HEK293T (cell line): ENCODE measurements at regions not wholly inside any gene's neighbourhood (a gene's known extent, or its start where the extent isn't known, plus 50 kb on each side); places are given as distances from the start of the nearest gene placed in this dataset.

Experiments used
- CTCF ChIA-PET: fragments of 350-600 bp; formaldehyde crosslinking; extraction: SDS; loops from one replicate; lab custom pipeline; 2021; ENCODE audit warnings: antibody characterized with exemption, inconsistent platforms; lab: Yijun Ruan, JAX
- POLR2A ChIA-PET: fragments of 350-600 bp; formaldehyde crosslinking; extraction: SDS; loops from one replicate; lab custom pipeline; 2020; ENCODE audit warnings: antibody characterized with exemption, inconsistent platforms; lab: Yijun Ruan, JAX
- DNase-seq: peaks from one replicate; pipeline ENCODE4 v3.0.0; 2012; ENCODE audit warnings: mixed read lengths; ENCODE audit errors: extremely low spot score
- ARNT ChIP-seq: fragments of 450-650 bp; IDR thresholded peaks from 2 replicates; pipeline ENCODE4 v1.6.1; 2017; ENCODE audit warnings: mild to moderate bottlenecking
- BHLHE40 ChIP-seq: fragments of 450-650 bp; IDR thresholded peaks from 2 replicates; pipeline ENCODE4 v1.6.1; 2016; ENCODE audit warnings: mild to moderate bottlenecking, moderate library complexity, borderline replicate concordance
- CTBP1 ChIP-seq: fragments of 450-650 bp; IDR thresholded peaks from 2 replicates; pipeline ENCODE4 v1.6.1; 2016; ENCODE audit warnings: borderline replicate concordance
- ELF4 ChIP-seq: fragments of 450-650 bp; IDR thresholded peaks from 2 replicates; pipeline ENCODE4 v1.6.1; 2017; ENCODE audit warnings: antibody characterized with exemption
- FOXA1 ChIP-seq: fragments of 450-650 bp; IDR thresholded peaks from 2 replicates; pipeline ENCODE4 v1.6.1; 2016; ENCODE audit warnings: mild to moderate bottlenecking
- FOXK2 ChIP-seq: fragments of 450-650 bp; IDR thresholded peaks from 2 replicates; pipeline ENCODE4 v1.6.1; 2016; ENCODE audit warnings: mild to moderate bottlenecking
- FOXM1 ChIP-seq: fragments of 450-650 bp; IDR thresholded peaks from 2 replicates; pipeline ENCODE4 v1.6.1; 2017; ENCODE audit warnings: mild to moderate bottlenecking, borderline replicate concordance
- HDGF ChIP-seq: fragments of 450-650 bp; IDR thresholded peaks from 2 replicates; pipeline ENCODE4 v1.6.1; 2017; ENCODE audit warnings: antibody characterized with exemption, borderline replicate concordance
- L3MBTL2 ChIP-seq: fragments of 450-650 bp; conservative IDR thresholded peaks from 2 replicates; pipeline ENCODE4 v1.6.1; 2016; ENCODE audit warnings: mild to moderate bottlenecking
- LEF1 ChIP-seq: fragments of 450-650 bp; IDR thresholded peaks from 2 replicates; pipeline ENCODE4 v1.6.1; 2017; ENCODE audit warnings: mild to moderate bottlenecking, borderline replicate concordance
- NFRKB ChIP-seq: fragments of 450-650 bp; IDR thresholded peaks from 2 replicates; pipeline ENCODE4 v1.6.1; 2016; ENCODE audit warnings: mild to moderate bottlenecking, moderate library complexity
- SP1 ChIP-seq: fragments of 450-650 bp; IDR thresholded peaks from 2 replicates; pipeline ENCODE4 v1.6.1; 2017
- SUZ12 ChIP-seq: fragments of 450-650 bp; IDR thresholded peaks from 2 replicates; pipeline ENCODE4 v1.6.1; 2016; ENCODE audit warnings: mild to moderate bottlenecking
- TARDBP ChIP-seq: fragments of 450-650 bp; IDR thresholded peaks from 2 replicates; pipeline ENCODE4 v1.6.1; 2016
- ZNF384 ChIP-seq: fragments of 450-650 bp; IDR thresholded peaks from 2 replicates; pipeline ENCODE4 v1.6.1; 2016
- TF ChIP-seq, protein P1 (sequence below): fragments of 450-650 bp; IDR thresholded peaks from 2 replicates; pipeline ENCODE4 v1.6.1; 2016

DNA sequence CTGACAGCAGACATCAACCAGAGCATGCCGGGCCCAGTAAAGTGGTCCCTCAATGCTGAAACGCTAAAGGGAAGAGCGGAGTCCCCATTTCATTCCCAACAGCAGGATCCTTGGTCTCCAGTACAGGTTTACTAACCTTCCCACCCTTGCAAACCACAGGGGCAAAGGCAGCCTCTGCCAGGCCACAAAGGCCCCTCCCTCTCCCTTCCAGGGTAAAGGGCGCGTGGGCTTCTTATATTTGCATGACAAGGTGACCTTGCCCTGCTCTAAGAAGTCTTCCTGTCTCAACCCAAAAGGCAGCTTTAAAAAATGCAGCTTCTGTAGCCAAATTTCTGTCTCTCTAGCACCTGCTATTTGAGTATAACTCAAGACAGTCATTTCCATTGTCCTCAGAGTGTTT, 131.5 kb upstream of the PTCH1 start:
- ChIA-PET POLR2A (no interaction called here), CTCF (no interaction called here)
- no peak for DNase-seq
- no peak for TF ChIP-seq NFRKB
- TF ChIP-seq ELF4 = no peak
- TF ChIP-seq ZNF384 = no peak
- no peak for TF ChIP-seq FOXA1

- CTCF ChIA-PET = no interaction called here
- DNase-seq = no peak
- TF ChIP-seq, protein P1, sequence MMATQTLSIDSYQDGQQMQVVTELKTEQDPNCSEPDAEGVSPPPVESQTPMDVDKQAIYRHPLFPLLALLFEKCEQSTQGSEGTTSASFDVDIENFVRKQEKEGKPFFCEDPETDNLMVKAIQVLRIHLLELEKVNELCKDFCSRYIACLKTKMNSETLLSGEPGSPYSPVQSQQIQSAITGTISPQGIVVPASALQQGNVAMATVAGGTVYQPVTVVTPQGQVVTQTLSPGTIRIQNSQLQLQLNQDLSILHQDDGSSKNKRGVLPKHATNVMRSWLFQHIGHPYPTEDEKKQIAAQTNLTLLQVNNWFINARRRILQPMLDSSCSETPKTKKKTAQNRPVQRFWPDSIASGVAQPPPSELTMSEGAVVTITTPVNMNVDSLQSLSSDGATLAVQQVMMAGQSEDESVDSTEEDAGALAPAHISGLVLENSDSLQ = no peak
- no peak for TF ChIP-seq CTBP1
- no peak for TF ChIP-seq HDGF
- TF ChIP-seq BHLHE40 = no peak
- POLR2A ChIA-PET = no interaction called here
Measured at GRCh38 chr9:95645992-95646391, 129.2 kb upstream of the PTCH1 start.

GRCh38 chr9:95645579-95645978, 128.8 kb upstream of the PTCH1 start:
- CTCF ChIA-PET = no interaction called here

DNA sequence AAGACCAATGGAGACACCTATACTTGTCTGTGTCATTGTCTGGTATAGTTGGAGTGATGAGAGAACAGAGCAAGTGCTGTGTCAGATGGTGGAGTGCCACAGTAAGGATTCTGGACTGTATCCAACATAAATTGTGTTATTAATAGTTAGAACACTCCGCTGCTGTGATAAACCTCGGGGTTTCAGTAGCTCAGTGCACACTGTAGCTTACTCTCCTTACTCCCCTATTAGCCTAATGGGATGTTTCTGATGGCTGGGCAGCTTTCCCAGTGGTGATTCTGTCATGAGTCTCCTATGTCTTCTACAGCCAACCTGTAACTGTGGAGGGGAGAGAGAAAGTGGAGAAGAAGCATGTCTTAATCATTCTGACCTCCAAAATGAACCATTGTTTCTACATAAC, 127.6 kb upstream of the PTCH1 start:
- ChIA-PET CTCF (no interaction called here), POLR2A (no interaction called here)
- TF ChIP-seq SP1 = no peak
- no peak for DNase-seq

More at GRCh38 chr9:95645579-95645978, 128.8 kb upstream of the PTCH1 start:
- TF ChIP-seq TARDBP (no peak), ZNF384 (no peak), FOXM1 (no peak), SP1 (no peak), L3MBTL2 (no peak), ARNT (no peak), FOXA1 (no peak), BHLHE40 (no peak), LEF1 (no peak), NFRKB (no peak), CTBP1 (no peak), ELF4 (no peak), SUZ12 (no peak), HDGF (no peak), FOXK2 (no peak)
- TF ChIP-seq, protein P1 = no peak
- POLR2A ChIA-PET = no interaction called here
- DNase-seq = no peak

- no peak for DNase-seq
- CTCF ChIA-PET = no interaction called here
- TF ChIP-seq HDGF (no peak), ARNT (no peak), FOXA1 (no peak), LEF1 (no peak), L3MBTL2 (no peak), NFRKB (no peak), FOXK2 (no peak), CTBP1 (no peak), BHLHE40 (no peak), ZNF384 (no peak), ELF4 (no peak), FOXM1 (no peak), TARDBP (no peak), SP1 (no peak), SUZ12 (no peak)
- TF ChIP-seq, protein P1 = no peak
- POLR2A ChIA-PET = no interaction called here
Measured at GRCh38 chr9:95643619-95644018, 126.8 kb upstream of the PTCH1 start.

DNA sequence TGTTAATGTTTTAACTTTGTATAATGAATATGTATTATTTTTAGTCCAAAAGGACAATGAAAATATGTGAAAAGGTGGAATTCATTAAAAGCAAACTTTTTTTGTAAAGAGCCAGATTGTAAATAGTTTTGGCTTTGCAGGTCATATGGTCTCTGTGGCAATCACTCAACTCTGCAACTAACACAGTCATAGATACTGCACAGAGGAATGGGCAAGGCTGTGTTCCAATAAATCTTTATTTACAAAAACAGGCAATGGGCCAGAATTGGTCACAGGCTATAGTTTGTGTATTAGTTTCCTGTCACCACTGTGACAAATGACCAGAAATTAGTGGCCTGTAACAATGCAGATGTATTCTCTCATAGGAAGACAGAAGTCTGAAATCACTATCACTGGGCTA, 125.4 kb upstream of the PTCH1 start:
- DNase-seq = no peak
- ChIA-PET POLR2A (no interaction called here), CTCF (no interaction called here)
- no peak for TF ChIP-seq FOXA1
- no peak for TF ChIP-seq NFRKB
- TF ChIP-seq L3MBTL2 = no peak
- TF ChIP-seq SP1 = no peak
- no peak for TF ChIP-seq FOXK2
- TF ChIP-seq FOXM1 = no peak
- TF ChIP-seq BHLHE40 = no peak
- no peak for TF ChIP-seq TARDBP

DNA sequence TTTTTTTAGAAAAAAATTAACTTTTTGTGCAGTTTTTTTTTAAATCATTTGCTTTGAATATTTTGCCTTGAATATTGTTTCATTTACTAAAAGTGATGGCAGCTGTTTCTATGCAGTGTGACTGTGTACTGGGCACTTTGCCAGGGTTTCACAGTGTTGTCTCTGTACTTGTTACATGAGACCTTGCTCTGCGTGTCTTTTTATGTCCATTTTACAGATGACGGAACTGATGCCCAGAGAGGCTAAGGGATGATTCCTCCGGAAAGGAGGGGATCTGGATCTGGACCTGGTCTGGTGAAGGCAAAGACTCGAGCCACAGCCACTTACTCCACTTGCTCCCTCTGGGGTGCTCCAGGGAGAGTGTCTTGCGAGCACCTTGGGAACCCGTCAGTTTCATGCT, 124.8 kb upstream of the PTCH1 start:
- ChIA-PET CTCF (no interaction called here), POLR2A (no interaction called here)
- DNase-seq = no peak
- no peak for TF ChIP-seq ELF4
- TF ChIP-seq NFRKB = no peak
- TF ChIP-seq CTBP1 = no peak
- TF ChIP-seq TARDBP = no peak
- no peak for TF ChIP-seq FOXK2
- no peak for TF ChIP-seq HDGF
- TF ChIP-seq L3MBTL2 = no peak
- TF ChIP-seq, protein P1 = no peak
- TF ChIP-seq ZNF384 = no peak
- TF ChIP-seq SP1 = no peak
- TF ChIP-seq LEF1 = no peak
- no peak for TF ChIP-seq ARNT
